Adrenal gland (tissue), 9 donors: ENCODE measurements at regions not wholly inside any gene's neighbourhood (a gene's known extent, or its start where the extent isn't known, plus 50 kb on each side); places are given as distances from the start of the nearest gene placed in this dataset.
"Not testable (repeated sequence)": the region's sequence is repeated elsewhere in the genome, so short reads cannot be mapped to it uniquely, and the experiment has no call there.

Experiments used
- DNase-seq, 7 donors: peaks; one replicate each; pipeline ENCODE4 v3.0.0-alpha.2; 2019 to 2020
- H3K27ac ChIP-seq, 5 donors: fragments of 200-600 bp; sonication (generic) in 4 of 5; 1 replicate in 3 of 5; 2 replicates in 2 of 5; pipeline versions ENCODE4 v1.5.1 to v1.8.0; 2016 to 2020; ENCODE audit warnings: mild to moderate bottlenecking in 1 of 5
- H3K27me3 ChIP-seq: fragments of 200-600 bp; 2 replicates; pipeline ENCODE4 v1.8.0; 2021
- H3K36me3 ChIP-seq, 2 donors: fragments of 200-600 bp; replicated peaks in 1 of 2; 1 replicate in 1 of 2; 2 replicates in 1 of 2; pipeline versions ENCODE4 v1.5.1 to v1.8.0; 2018 to 2022
- H3K4me1 ChIP-seq, 2 donors: fragments of 200-600 bp; replicated peaks in 1 of 2; 1 replicate in 1 of 2; 2 replicates in 1 of 2; pipeline versions ENCODE4 v1.5.1 to v1.8.0; 2018 to 2021
- H3K4me3 ChIP-seq, 4 donors: fragments of 200-600 bp; sonication (generic) in 3 of 4; one replicate each; pipeline ENCODE4 v1.5.1; 2016 to 2018
- H3K9me3 ChIP-seq, 3 donors: fragments of 200-600 bp; sonication (generic) in 1 of 3; replicated peaks in 1 of 3; 1 replicate in 2 of 3; 2 replicates in 1 of 3; pipeline versions ENCODE4 v1.5.1 to v1.8.0; 2016 to 2021
- CTCF ChIP-seq, 6 experiments: fragments of 450-650 bp in 4 of 6; fragments of 200-600 bp in 2 of 6; sonication (generic) in 1 of 6; IDR thresholded peaks; 1 replicate in 5 of 6; 2 replicates in 1 of 6; pipeline versions ENCODE4 v1.5.1 to v1.8.0; 2016 to 2021; ENCODE audit warnings: antibody characterized with exemption in 6 of 6, mild to moderate bottlenecking in 2 of 6, moderate library complexity in 1 of 6
- POLR2A ChIP-seq, 2 donors: fragments of 450-650 bp; IDR thresholded peaks; one replicate each; pipeline ENCODE4 v1.6.1; 2017; ENCODE audit warnings: antibody characterized with exemption in 2 of 2, mild to moderate bottlenecking in 2 of 2, moderate library complexity in 1 of 2
- WGBS, 4 donors: extraction: QIAGEN DNeasy Blood & Tissue Kit in 2 of 4; methylation state at CpG; one replicate each; pipeline versions ENCODE4 v1.1.5 to v1.1.7; 2013 to 2017; 5-methylcytosine and 5-hydroxymethylcytosine counted together
- intact Hi-C, 2 donors: fragments of 100-400 bp; cut with DNase I; formaldehyde crosslinking; loops; one replicate each; pipeline versions ENCODE4 v1.14.1 to v1.15.0; 2022 to 2023
- donor health status: healthy with polysubstance abuse.
- donor health status: Bipolar disorder and iron deficiency.
- donor health status: DM: yes; HTN: yes; CAD: no.
- donor health status: DM: no; HTN: no; CAD: no.
- donor health status: DM: no; HTN: no; CAD: no.

- Histone ChIP-seq H3K9me3 (no peaks in the 10 kb centered on the region), H3K27me3 (no peaks in the 10 kb centered on the region), H3K4me3 (no peak overlapping the region), H3K4me1 (no peaks in the 10 kb centered on the region), H3K27ac (no peak overlapping the region), H3K36me3 (no peaks in the 10 kb centered on the region)
- TF ChIP-seq POLR2A (IDR thresholded peaks at IDR 0.05): no peak
- no peak for TF ChIP-seq CTCF (IDR thresholded peaks at IDR 0.05)
- intact Hi-C loops: no loop called here
- 55 to 76% (median 67%) methylated on average over 3 of the region's 3 CpGs for WGBS, 4 donors
- no peak for DNase-seq
These were observed 821.9 kb upstream of the AUTS2 start for GRCh38 chr7:68776326-68776725.

GRCh38 chr7:68783684-68784083, 814.6 kb upstream of the AUTS2 start:
- H3K27me3 ChIP-seq: no peaks in the 10 kb centered on the region
- TF ChIP-seq CTCF (IDR thresholded peaks at IDR 0.05) (no peak), POLR2A (IDR thresholded peaks at IDR 0.05) (no peak)
- H3K36me3 ChIP-seq: no peaks in the 10 kb centered on the region
- H3K9me3 ChIP-seq: no peaks in the 10 kb centered on the region
- no peaks in the 10 kb centered on the region for H3K4me1 ChIP-seq
- DNase-seq: no peak
- WGBS, 4 donors: 52 to 79% (median 55%) methylated on average over 3 of the region's 3 CpGs
- no peak overlapping the region for H3K27ac ChIP-seq
- intact Hi-C loops: no loop called here
- no peak overlapping the region for H3K4me3 ChIP-seq

GRCh38 chr7:68785036-68785435, 813.2 kb upstream of the AUTS2 start:
- H3K27ac ChIP-seq: no peak overlapping the region
- H3K4me3 ChIP-seq: no peak overlapping the region
- H3K9me3 ChIP-seq: no peaks in the 10 kb centered on the region
- 24 to 39% (median 32%) methylated on average over 3 of the region's 3 CpGs for WGBS, 4 donors
- TF ChIP-seq POLR2A (IDR thresholded peaks at IDR 0.05): no peak
- no peak for TF ChIP-seq CTCF (IDR thresholded peaks at IDR 0.05)
- no peaks in the 10 kb centered on the region for H3K36me3 ChIP-seq
- no peaks in the 10 kb centered on the region for H3K27me3 ChIP-seq
- intact Hi-C loops: no loop called here
- no peaks in the 10 kb centered on the region for H3K4me1 ChIP-seq
- no peak for DNase-seq

- intact Hi-C loops: no loop called here
- Histone ChIP-seq H3K27ac (no peak overlapping the region), H3K36me3 (no peaks in the 10 kb centered on the region), H3K27me3 (no peaks in the 10 kb centered on the region), H3K4me3 (no peak overlapping the region), H3K4me1 (no peaks in the 10 kb centered on the region), H3K9me3 (no peaks in the 10 kb centered on the region)
- 63 to 75% (median 72%) methylated on average over 5 of the region's 5 CpGs for WGBS, 4 donors
- TF ChIP-seq CTCF (IDR thresholded peaks at IDR 0.05): no peak
- no peak for TF ChIP-seq POLR2A (IDR thresholded peaks at IDR 0.05)
- no peak for DNase-seq
These were observed 810.7 kb upstream of the AUTS2 start for GRCh38 chr7:68787566-68787965.

GRCh38 chr7:68788529-68788928, 809.7 kb upstream of the AUTS2 start:
- intact Hi-C loops, H3K9me3 ChIP-seq: not testable (repeated sequence)

More at GRCh38 chr7:68788529-68788928, 809.7 kb upstream of the AUTS2 start:
- not testable (repeated sequence) for DNase-seq, H3K4me3 ChIP-seq, H3K27me3 ChIP-seq, H3K36me3 ChIP-seq, H3K4me1 ChIP-seq, H3K27ac ChIP-seq
- 88 to 93% (median 91%) methylated on average over 2 of the region's 2 CpGs for WGBS, 4 donors
